Uterus (tissue), 2 donors: ENCODE measurements at regions not wholly inside any gene's neighbourhood (a gene's known extent, or its start where the extent isn't known, plus 50 kb on each side); places are given as distances from the start of the nearest gene placed in this dataset.

Experiments
- POLR2A ChIP-seq, 2 donors: fragments of 450-650 bp; IDR thresholded peaks; one replicate each; pipeline ENCODE4 v1.6.1; 2016; ENCODE audit warnings: antibody characterized with exemption in 2 of 2, mild to moderate bottlenecking in 1 of 2, moderate library complexity in 1 of 2
- TF ChIP-seq, protein P1 (sequence below), 4 experiments: fragments of 200-600 bp in 2 of 4; fragments of 450-650 bp in 2 of 4; sonication (generic) in 2 of 4; IDR thresholded peaks; one replicate each; pipeline ENCODE4 v1.5.1; 2016 to 2019; ENCODE audit warnings: antibody characterized with exemption in 4 of 4, mild to moderate bottlenecking in 2 of 4, moderate library complexity in 1 of 4

DNA sequence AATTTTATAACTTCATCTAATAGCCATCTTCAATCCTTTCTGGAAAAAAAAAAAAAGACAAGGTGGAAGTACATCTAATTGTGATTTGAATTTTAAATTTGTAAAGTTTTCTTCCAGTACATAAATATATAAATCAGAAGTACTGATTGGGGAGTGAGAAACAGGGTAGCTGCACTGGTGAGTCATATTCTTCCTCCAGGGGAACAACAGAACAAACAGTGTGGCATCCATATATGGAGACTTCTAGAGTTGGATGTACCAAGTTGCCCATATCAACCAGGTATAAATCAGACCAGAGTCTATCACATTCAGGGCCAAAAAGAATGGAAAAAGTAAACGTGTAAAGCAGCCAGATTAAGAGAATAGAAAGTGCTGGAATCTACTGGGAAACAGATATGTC is 66.0 kb upstream of the NRIP1 start:
- TF ChIP-seq, protein P1, sequence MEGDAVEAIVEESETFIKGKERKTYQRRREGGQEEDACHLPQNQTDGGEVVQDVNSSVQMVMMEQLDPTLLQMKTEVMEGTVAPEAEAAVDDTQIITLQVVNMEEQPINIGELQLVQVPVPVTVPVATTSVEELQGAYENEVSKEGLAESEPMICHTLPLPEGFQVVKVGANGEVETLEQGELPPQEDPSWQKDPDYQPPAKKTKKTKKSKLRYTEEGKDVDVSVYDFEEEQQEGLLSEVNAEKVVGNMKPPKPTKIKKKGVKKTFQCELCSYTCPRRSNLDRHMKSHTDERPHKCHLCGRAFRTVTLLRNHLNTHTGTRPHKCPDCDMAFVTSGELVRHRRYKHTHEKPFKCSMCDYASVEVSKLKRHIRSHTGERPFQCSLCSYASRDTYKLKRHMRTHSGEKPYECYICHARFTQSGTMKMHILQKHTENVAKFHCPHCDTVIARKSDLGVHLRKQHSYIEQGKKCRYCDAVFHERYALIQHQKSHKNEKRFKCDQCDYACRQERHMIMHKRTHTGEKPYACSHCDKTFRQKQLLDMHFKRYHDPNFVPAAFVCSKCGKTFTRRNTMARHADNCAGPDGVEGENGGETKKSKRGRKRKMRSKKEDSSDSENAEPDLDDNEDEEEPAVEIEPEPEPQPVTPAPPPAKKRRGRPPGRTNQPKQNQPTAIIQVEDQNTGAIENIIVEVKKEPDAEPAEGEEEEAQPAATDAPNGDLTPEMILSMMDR (IDR thresholded peaks at IDR 0.05), result no peak
- no peak for TF ChIP-seq POLR2A (IDR thresholded peaks at IDR 0.05)
